ENCODE measurements at regions not wholly inside any gene's neighbourhood (a gene's known extent, or its start where the extent isn't known, plus 50 kb on each side); places are given as distances from the start of the nearest gene placed in this dataset.

DNA sequence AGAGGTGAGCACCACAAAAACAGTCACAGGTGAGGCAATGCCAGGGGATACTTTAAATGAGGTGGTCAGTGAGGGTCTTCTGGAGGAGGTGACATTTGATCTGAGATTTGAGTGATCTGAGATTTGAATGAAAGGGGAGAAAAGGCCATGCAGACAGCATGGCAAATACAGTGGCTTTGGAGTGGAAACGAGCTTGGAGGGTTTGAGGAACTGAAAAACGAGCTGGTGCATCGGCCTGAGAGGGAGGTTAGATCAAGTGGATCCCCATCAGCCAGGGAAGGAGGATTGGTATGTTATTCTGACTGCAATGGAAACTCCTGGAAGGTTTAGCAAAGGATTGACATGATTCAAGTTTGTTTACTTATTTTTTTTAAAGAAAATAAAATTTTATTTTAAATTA lies 245.1 kb downstream of the KCNS3 start:
- WGBS (ENCODE audit: extremely low coverage, insufficient coverage, low lambda C conversion rate) = no CpG with 5 or more reads among the region's 3 CpGs
- no peak overlapping the region for H3K4ac ChIP-seq (ENCODE audit: low read depth, low read length)
- H2BK120ac ChIP-seq (ENCODE audit: low read depth, low read length) = no peak overlapping the region
- H3K23ac ChIP-seq (ENCODE audit: low read length) = no peak overlapping the region
- H3K79me2 ChIP-seq (ENCODE audit: control insufficient read depth, insufficient read depth, low read length) = no peaks in the 10 kb centered on the region
- H3K18ac ChIP-seq (ENCODE audit: low read length) = no peak overlapping the region
- H3K56ac ChIP-seq (ENCODE audit: low read length) = no peak overlapping the region
- no peaks in the 10 kb centered on the region for H3K4me1 ChIP-seq (ENCODE audit: control insufficient read depth, low read depth, low read length)
- H4K8ac ChIP-seq (ENCODE audit: low read depth, low read length) = no peak overlapping the region
- H3K79me1 ChIP-seq (ENCODE audit: low read length) = no peaks in the 10 kb centered on the region
- H2AK5ac ChIP-seq (ENCODE audit: low read length) = no peak overlapping the region
- no peak for DNase-seq
- H3K4me3 ChIP-seq (ENCODE audit: low read length) = no peak overlapping the region
- no peaks in the 10 kb centered on the region for H3K27me3 ChIP-seq (ENCODE audit: insufficient read depth, low read length, poor library complexity)
- no peak overlapping the region for H4K5ac ChIP-seq (ENCODE audit: low read length)
- no peak overlapping the region for H3K27ac ChIP-seq (ENCODE audit: low read depth, low read length)
- H3K36me3 ChIP-seq (ENCODE audit: control insufficient read depth, insufficient read depth, low read length) = no peaks in the 10 kb centered on the region
- no peak overlapping the region for H2BK15ac ChIP-seq (replicated peaks; ENCODE audit: low read depth)
- H2BK5ac ChIP-seq (ENCODE audit: low read length) = no peak overlapping the region
- no peak overlapping the region for H3K9ac ChIP-seq (ENCODE audit: low read length)
- H3K4me2 ChIP-seq (ENCODE audit: low read length) = no peak overlapping the region

GRCh38 chr2:18123211-18123570 lies 244.7 kb downstream of the KCNS3 start:
- no peak overlapping the region for H3K18ac ChIP-seq (ENCODE audit: low read length)
- no peak overlapping the region for H2BK120ac ChIP-seq (ENCODE audit: low read depth, low read length)
- H3K4me1 ChIP-seq (ENCODE audit: control insufficient read depth, low read depth, low read length) = no peaks in the 10 kb centered on the region
- no peak overlapping the region for H3K27ac ChIP-seq (ENCODE audit: low read depth, low read length)
- H3K56ac ChIP-seq (ENCODE audit: low read length) = no peak overlapping the region
- no peak overlapping the region for H2BK15ac ChIP-seq (replicated peaks; ENCODE audit: low read depth)
- no peak overlapping the region for H4K5ac ChIP-seq (ENCODE audit: low read length)
- H2BK5ac ChIP-seq (ENCODE audit: low read length) = no peak overlapping the region
- no peaks in the 10 kb centered on the region for H3K27me3 ChIP-seq (ENCODE audit: insufficient read depth, low read length, poor library complexity)
- H2AK5ac ChIP-seq (ENCODE audit: low read length) = no peak overlapping the region
- WGBS (ENCODE audit: extremely low coverage, insufficient coverage, low lambda C conversion rate) = no CpG with 5 or more reads among the region's 3 CpGs
- H4K8ac ChIP-seq (ENCODE audit: low read depth, low read length) = no peak overlapping the region
- no peak overlapping the region for H3K4ac ChIP-seq (ENCODE audit: low read depth, low read length)
- no peak overlapping the region for H3K23ac ChIP-seq (ENCODE audit: low read length)
- DNase-seq = no peak
- H3K4me2 ChIP-seq (ENCODE audit: low read length) = no peak overlapping the region
- H3K9ac ChIP-seq (ENCODE audit: low read length) = no peak overlapping the region
- no peaks in the 10 kb centered on the region for H3K79me2 ChIP-seq (ENCODE audit: control insufficient read depth, insufficient read depth, low read length)
- no peak overlapping the region for H3K4me3 ChIP-seq (ENCODE audit: low read length)
- no peaks in the 10 kb centered on the region for H3K36me3 ChIP-seq (ENCODE audit: control insufficient read depth, insufficient read depth, low read length)
- H3K79me1 ChIP-seq (ENCODE audit: low read length) = no peaks in the 10 kb centered on the region

DNA sequence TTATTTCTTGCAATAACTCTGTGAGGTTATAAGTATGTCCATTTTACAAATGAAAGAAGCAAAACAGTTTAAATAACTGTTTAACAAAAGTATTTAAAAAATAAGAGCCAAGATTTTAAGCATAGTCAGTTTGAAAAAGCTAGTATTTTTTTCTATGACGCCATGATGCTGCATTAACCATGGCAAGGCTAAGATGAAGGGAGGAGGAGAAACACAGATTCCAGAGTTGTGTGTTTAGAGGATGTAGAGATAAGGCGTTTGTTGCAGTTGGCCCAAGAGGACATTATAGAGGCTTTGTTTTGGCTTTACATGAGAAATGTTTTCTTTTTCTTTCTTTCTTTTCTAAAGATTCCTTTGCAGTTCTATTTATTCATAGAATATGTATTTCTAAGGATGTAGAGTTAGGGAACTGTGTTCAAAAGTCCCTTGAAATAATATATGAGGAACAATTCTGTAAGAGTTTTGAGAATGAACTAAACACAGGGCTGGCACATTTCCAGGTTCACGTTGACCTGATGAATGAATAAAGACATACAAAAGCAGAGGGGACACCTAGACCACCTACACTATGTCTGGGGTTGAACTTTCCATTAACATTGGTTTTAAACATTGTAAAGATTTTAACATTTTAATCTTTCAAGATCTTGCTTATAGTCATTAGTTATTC lies 244.2 kb downstream of the KCNS3 start:
- no peak overlapping the region for H2BK120ac ChIP-seq (ENCODE audit: low read depth, low read length)
- H3K36me3 ChIP-seq (ENCODE audit: control insufficient read depth, insufficient read depth, low read length) = no peaks in the 10 kb centered on the region
- H3K56ac ChIP-seq (ENCODE audit: low read length) = no peak overlapping the region
- no peak overlapping the region for H3K27ac ChIP-seq (ENCODE audit: low read depth, low read length)
- H2BK5ac ChIP-seq (ENCODE audit: low read length) = no peak overlapping the region
- H2BK15ac ChIP-seq (replicated peaks; ENCODE audit: low read depth) = no peak overlapping the region
- no peak overlapping the region for H3K4me2 ChIP-seq (ENCODE audit: low read length)
- H3K79me2 ChIP-seq (ENCODE audit: control insufficient read depth, insufficient read depth, low read length) = no peaks in the 10 kb centered on the region
- H3K27me3 ChIP-seq (ENCODE audit: insufficient read depth, low read length, poor library complexity) = no peaks in the 10 kb centered on the region
- DNase-seq = no peak
- WGBS (ENCODE audit: extremely low coverage, insufficient coverage, low lambda C conversion rate) = no CpG with 5 or more reads among the region's 3 CpGs
- no peaks in the 10 kb centered on the region for H3K4me1 ChIP-seq (ENCODE audit: control insufficient read depth, low read depth, low read length)
- no peak overlapping the region for H3K9ac ChIP-seq (ENCODE audit: low read length)
- H3K4ac ChIP-seq (ENCODE audit: low read depth, low read length) = no peak overlapping the region
- no peak overlapping the region for H2AK5ac ChIP-seq (ENCODE audit: low read length)
- no peak overlapping the region for H4K5ac ChIP-seq (ENCODE audit: low read length)
- no peaks in the 10 kb centered on the region for H3K79me1 ChIP-seq (ENCODE audit: low read length)
- H4K8ac ChIP-seq (ENCODE audit: low read depth, low read length) = no peak overlapping the region
- no peak overlapping the region for H3K18ac ChIP-seq (ENCODE audit: low read length)
- no peak overlapping the region for H3K23ac ChIP-seq (ENCODE audit: low read length)
- H3K4me3 ChIP-seq (ENCODE audit: low read length) = no peak overlapping the region

DNA sequence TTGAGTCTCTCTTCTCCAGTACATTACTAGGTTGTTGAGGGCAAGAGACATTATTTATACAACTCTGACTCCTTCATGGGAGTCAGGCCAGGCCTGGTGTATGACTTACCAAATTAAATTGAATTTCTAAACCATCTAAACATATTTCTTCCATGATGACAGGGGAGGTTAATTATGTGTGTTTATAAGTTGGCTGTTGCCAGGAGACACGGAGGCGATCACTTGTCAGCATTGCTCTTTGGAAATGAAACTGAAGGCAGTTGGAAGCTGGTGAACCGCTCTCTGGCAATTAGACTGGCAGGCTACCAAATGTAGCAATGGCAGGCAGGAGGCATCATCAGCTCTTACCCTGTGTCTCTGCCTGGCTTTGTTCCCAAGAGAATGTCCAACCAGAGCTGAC lies 241.4 kb downstream of the KCNS3 start:
- H3K27me3 ChIP-seq (ENCODE audit: insufficient read depth, low read length, poor library complexity) = no peaks in the 10 kb centered on the region
- no peak overlapping the region for H4K8ac ChIP-seq (ENCODE audit: low read depth, low read length)
- H3K56ac ChIP-seq (ENCODE audit: low read length) = no peak overlapping the region
- H2BK5ac ChIP-seq (ENCODE audit: low read length) = no peak overlapping the region
- no peak overlapping the region for H2BK120ac ChIP-seq (ENCODE audit: low read depth, low read length)
- H3K79me1 ChIP-seq (ENCODE audit: low read length) = no peaks in the 10 kb centered on the region
- DNase-seq = no peak
- H3K79me2 ChIP-seq (ENCODE audit: control insufficient read depth, insufficient read depth, low read length) = no peaks in the 10 kb centered on the region
- H3K9ac ChIP-seq (ENCODE audit: low read length) = no peak overlapping the region
- no peak overlapping the region for H3K27ac ChIP-seq (ENCODE audit: low read depth, low read length)
- H3K23ac ChIP-seq (ENCODE audit: low read length) = no peak overlapping the region
- no peak overlapping the region for H3K18ac ChIP-seq (ENCODE audit: low read length)
- H3K4ac ChIP-seq (ENCODE audit: low read depth, low read length) = no peak overlapping the region
- no peak overlapping the region for H2BK15ac ChIP-seq (replicated peaks; ENCODE audit: low read depth)
- no peaks in the 10 kb centered on the region for H3K36me3 ChIP-seq (ENCODE audit: control insufficient read depth, insufficient read depth, low read length)
- H3K4me3 ChIP-seq (ENCODE audit: low read length) = no peak overlapping the region
- H3K4me2 ChIP-seq (ENCODE audit: low read length) = no peak overlapping the region
- no peak overlapping the region for H2AK5ac ChIP-seq (ENCODE audit: low read length)
- no peak overlapping the region for H4K5ac ChIP-seq (ENCODE audit: low read length)
- no CpG with 5 or more reads among the region's 3 CpGs for WGBS (ENCODE audit: extremely low coverage, insufficient coverage, low lambda C conversion rate)
- H3K4me1 ChIP-seq (ENCODE audit: control insufficient read depth, low read depth, low read length) = no peaks in the 10 kb centered on the region

- no peak overlapping the region for H3K23ac ChIP-seq (ENCODE audit: low read length)
- H3K4me3 ChIP-seq (ENCODE audit: low read length) = no peak overlapping the region
- H3K18ac ChIP-seq (ENCODE audit: low read length) = no peak overlapping the region
- no peak overlapping the region for H2BK15ac ChIP-seq (replicated peaks; ENCODE audit: low read depth)
- H3K9ac ChIP-seq (ENCODE audit: low read length) = no peak overlapping the region
- H4K8ac ChIP-seq (ENCODE audit: low read depth, low read length) = no peak overlapping the region
- H3K27me3 ChIP-seq (ENCODE audit: insufficient read depth, low read length, poor library complexity) = no peaks in the 10 kb centered on the region
- no peak overlapping the region for H4K5ac ChIP-seq (ENCODE audit: low read length)
- no CpG with 5 or more reads among the region's 5 CpGs for WGBS (ENCODE audit: extremely low coverage, insufficient coverage, low lambda C conversion rate)
- no peak overlapping the region for H3K27ac ChIP-seq (ENCODE audit: low read depth, low read length)
- no peak overlapping the region for H2BK5ac ChIP-seq (ENCODE audit: low read length)
- H3K4ac ChIP-seq (ENCODE audit: low read depth, low read length) = no peak overlapping the region
- no peak overlapping the region for H2AK5ac ChIP-seq (ENCODE audit: low read length)
- no peak overlapping the region for H3K56ac ChIP-seq (ENCODE audit: low read length)
- no peak overlapping the region for H2BK120ac ChIP-seq (ENCODE audit: low read depth, low read length)
- H3K79me2 ChIP-seq (ENCODE audit: control insufficient read depth, insufficient read depth, low read length) = no peaks in the 10 kb centered on the region
- H3K36me3 ChIP-seq (ENCODE audit: control insufficient read depth, insufficient read depth, low read length) = no peaks in the 10 kb centered on the region
- no peak for DNase-seq
- H3K4me2 ChIP-seq (ENCODE audit: low read length) = no peak overlapping the region
- H3K4me1 ChIP-seq (ENCODE audit: control insufficient read depth, low read depth, low read length) = no peaks in the 10 kb centered on the region
- no peaks in the 10 kb centered on the region for H3K79me1 ChIP-seq (ENCODE audit: low read length)
Measured at GRCh38 chr2:18118703-18119102, 240.2 kb downstream of the KCNS3 start.

GRCh38 chr2:18117592-18117991 lies 239.1 kb downstream of the KCNS3 start:
- Histone ChIP-seq H3K56ac (ENCODE audit: low read length) (no peak overlapping the region), H4K5ac (ENCODE audit: low read length) (no peak overlapping the region), H3K4ac (ENCODE audit: low read depth, low read length) (no peak overlapping the region), H3K18ac (ENCODE audit: low read length) (no peak overlapping the region), H3K23ac (ENCODE audit: low read length) (no peak overlapping the region), H3K79me1 (ENCODE audit: low read length) (no peaks in the 10 kb centered on the region), H3K36me3 (ENCODE audit: control insufficient read depth, insufficient read depth, low read length) (no peaks in the 10 kb centered on the region), H2BK15ac (replicated peaks; ENCODE audit: low read depth) (no peak overlapping the region), H3K4me2 (ENCODE audit: low read length) (no peak overlapping the region), H4K8ac (ENCODE audit: low read depth, low read length) (no peak overlapping the region), H2BK120ac (ENCODE audit: low read depth, low read length) (no peak overlapping the region), H3K27ac (ENCODE audit: low read depth, low read length) (no peak overlapping the region), H3K79me2 (ENCODE audit: control insufficient read depth, insufficient read depth, low read length) (no peaks in the 10 kb centered on the region), H3K9ac (ENCODE audit: low read length) (no peak overlapping the region), H3K27me3 (ENCODE audit: insufficient read depth, low read length, poor library complexity) (no peaks in the 10 kb centered on the region), H3K4me3 (ENCODE audit: low read length) (no peak overlapping the region), H3K4me1 (ENCODE audit: control insufficient read depth, low read depth, low read length) (no peaks in the 10 kb centered on the region), H2BK5ac (ENCODE audit: low read length) (no peak overlapping the region), H2AK5ac (ENCODE audit: low read length) (no peak overlapping the region)
- WGBS (ENCODE audit: extremely low coverage, insufficient coverage, low lambda C conversion rate) = no CpG with 5 or more reads among the region's 2 CpGs
- DNase-seq = peak; percentile 59

All from mesendoderm (in vitro differentiated cells).